ENCODE measurements at regions not wholly inside any gene's neighbourhood (a gene's known extent, or its start where the extent isn't known, plus 50 kb on each side); places are given as distances from the start of the nearest gene placed in this dataset.

- no peak for DNase-seq
Measured at GRCh38 chr1:83114136-83114834, 884.6 kb downstream of the TTLL7 start.

- no peak for DNase-seq
Measured at GRCh38 chr1:83113652-83114051, 885.3 kb downstream of the TTLL7 start.

- DNase-seq, result no peak
Measured at GRCh38 chr1:83112248-83112885, 886.6 kb downstream of the TTLL7 start.

- no peak for DNase-seq
Measured at GRCh38 chr1:83110156-83110555, 888.8 kb downstream of the TTLL7 start.

- no peak for DNase-seq
Measured at GRCh38 chr1:83109692-83110091, 889.2 kb downstream of the TTLL7 start.

GRCh38 chr1:83104558-83104957 is 894.4 kb downstream of the TTLL7 start:
- DNase-seq, result no peak

- no peak for DNase-seq
Measured at GRCh38 chr1:83103341-83103740, 895.6 kb downstream of the TTLL7 start.

GRCh38 chr1:83102630-83103071 is 896.3 kb downstream of the TTLL7 start:
- no peak for DNase-seq

GRCh38 chr1:83101406-83101805 is 897.5 kb downstream of the TTLL7 start:
- DNase-seq, result no peak

- no peak for DNase-seq
Measured at GRCh38 chr1:83100133-83100532, 898.8 kb downstream of the TTLL7 start.

- no peak for DNase-seq
Measured at GRCh38 chr1:83098791-83099190, 900.1 kb downstream of the TTLL7 start.

GRCh38 chr1:83098131-83098530 is 900.8 kb downstream of the TTLL7 start:
- DNase-seq, result no peak

- DNase-seq, result no peak
Measured at GRCh38 chr1:83097715-83098114, 901.2 kb downstream of the TTLL7 start.

- no peak for DNase-seq
Measured at GRCh38 chr1:83095570-83095969, 903.4 kb downstream of the TTLL7 start.

GRCh38 chr1:83090195-83090594 is 908.7 kb downstream of the TTLL7 start:
- no peak for DNase-seq

GRCh38 chr1:83087851-83088250 is 911.1 kb downstream of the TTLL7 start:
- no peak for DNase-seq

GRCh38 chr1:83086986-83087512 is 911.9 kb downstream of the TTLL7 start:
- DNase-seq, result no peak

- DNase-seq, result no peak
Measured at GRCh38 chr1:83086346-83086745, 912.6 kb downstream of the TTLL7 start.

GRCh38 chr1:83083589-83084224 is 915.2 kb downstream of the TTLL7 start:
- DNase-seq, result no peak

- no peak for DNase-seq
Measured at GRCh38 chr1:83077411-83077810, 921.5 kb downstream of the TTLL7 start.

GRCh38 chr1:83075107-83075506 is 923.8 kb downstream of the TTLL7 start:
- no peak for DNase-seq

GRCh38 chr1:83067954-83068353 is 931.0 kb downstream of the TTLL7 start:
- DNase-seq, result no peak

GRCh38 chr1:83065952-83066727 is 932.8 kb downstream of the TTLL7 start:
- no peak for DNase-seq

Measured in left hindlimb (tissue), 1 donor.